Liver (tissue), 3 donors: ENCODE measurements at regions not wholly inside any gene's neighbourhood (a gene's known extent, or its start where the extent isn't known, plus 50 kb on each side); places are given as distances from the start of the nearest gene placed in this dataset.
"Not testable (repeated sequence)": the region's sequence is repeated elsewhere in the genome, so short reads cannot be mapped to it uniquely, and the experiment has no call there.

Experiments used
- EGR1 ChIP-seq, 2 donors: IDR thresholded peaks; 2 replicates each; pipeline ENCODE4 v1.6.1; 2016 to 2018; ENCODE audit warnings: antibody characterized with exemption in 2 of 2, low read depth in 2 of 2
- FOXA1 ChIP-seq: IDR thresholded peaks from 2 replicates; pipeline ENCODE4 v1.6.1; 2016; ENCODE audit warnings: antibody characterized with exemption
- TF ChIP-seq, protein P1 (sequence below): fragments of 150-350 bp; IDR thresholded peaks from 2 replicates; pipeline ENCODE4 v1.5.1; 2017; ENCODE audit warnings: improper control_type of control experiment, low read depth, low read length; ENCODE audit not compliant: missing input control
- TF ChIP-seq, protein P2 (sequence below): IDR thresholded peaks from 2 replicates; pipeline ENCODE4 v1.6.1; 2016; ENCODE audit warnings: antibody characterized with exemption
- donor health status: healthy.
- donor health status: healthy.

DNA sequence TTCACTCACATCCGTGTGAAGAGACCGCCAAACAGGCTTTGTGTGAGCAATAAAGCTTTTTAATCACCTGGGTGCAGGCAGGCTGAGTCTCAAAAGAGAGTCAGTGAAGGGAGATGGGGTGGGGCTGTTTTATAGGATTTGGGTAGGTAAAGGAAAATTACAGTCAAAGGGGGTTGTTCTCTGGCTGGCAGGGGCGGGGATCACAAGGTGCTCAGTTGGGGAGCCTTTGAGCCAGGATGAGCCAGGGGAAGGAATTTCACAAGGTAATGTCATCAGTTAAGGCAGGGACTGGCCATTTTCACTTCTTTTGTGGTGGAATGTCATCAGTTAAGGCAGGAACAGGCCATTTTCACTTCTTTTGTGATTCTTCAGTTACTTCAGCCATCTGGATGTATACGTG is 210.3 kb upstream of the ELL2 start:
- TF ChIP-seq, protein P1, sequence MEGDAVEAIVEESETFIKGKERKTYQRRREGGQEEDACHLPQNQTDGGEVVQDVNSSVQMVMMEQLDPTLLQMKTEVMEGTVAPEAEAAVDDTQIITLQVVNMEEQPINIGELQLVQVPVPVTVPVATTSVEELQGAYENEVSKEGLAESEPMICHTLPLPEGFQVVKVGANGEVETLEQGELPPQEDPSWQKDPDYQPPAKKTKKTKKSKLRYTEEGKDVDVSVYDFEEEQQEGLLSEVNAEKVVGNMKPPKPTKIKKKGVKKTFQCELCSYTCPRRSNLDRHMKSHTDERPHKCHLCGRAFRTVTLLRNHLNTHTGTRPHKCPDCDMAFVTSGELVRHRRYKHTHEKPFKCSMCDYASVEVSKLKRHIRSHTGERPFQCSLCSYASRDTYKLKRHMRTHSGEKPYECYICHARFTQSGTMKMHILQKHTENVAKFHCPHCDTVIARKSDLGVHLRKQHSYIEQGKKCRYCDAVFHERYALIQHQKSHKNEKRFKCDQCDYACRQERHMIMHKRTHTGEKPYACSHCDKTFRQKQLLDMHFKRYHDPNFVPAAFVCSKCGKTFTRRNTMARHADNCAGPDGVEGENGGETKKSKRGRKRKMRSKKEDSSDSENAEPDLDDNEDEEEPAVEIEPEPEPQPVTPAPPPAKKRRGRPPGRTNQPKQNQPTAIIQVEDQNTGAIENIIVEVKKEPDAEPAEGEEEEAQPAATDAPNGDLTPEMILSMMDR: not testable (repeated sequence)
- TF ChIP-seq, protein P2, sequence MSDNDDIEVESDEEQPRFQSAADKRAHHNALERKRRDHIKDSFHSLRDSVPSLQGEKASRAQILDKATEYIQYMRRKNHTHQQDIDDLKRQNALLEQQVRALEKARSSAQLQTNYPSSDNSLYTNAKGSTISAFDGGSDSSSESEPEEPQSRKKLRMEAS: not testable (repeated sequence)
- not testable (repeated sequence) for TF ChIP-seq EGR1 (IDR thresholded peaks at IDR 0.05; ENCODE audit: low read depth in 2 of 2); FOXA1
